Thoracic aorta (tissue), 2 donors: ENCODE measurements at regions not wholly inside any gene's neighbourhood (a gene's known extent, or its start where the extent isn't known, plus 50 kb on each side); places are given as distances from the start of the nearest gene placed in this dataset.
A peak's percentile ranks its signal among the peaks of the same experiment; 100 is the strongest.

ENCODE experiments used
- ATAC-seq: fragments of 150-250 bp; one replicate; pipeline ENCODE4 v1.8.0; 2017; ENCODE audit warnings: low read depth; ENCODE audit not compliant: insufficient number of reproducible peaks, low FRiP score
- DNase-seq: peaks from one replicate; pipeline ENCODE4 v3.0.0-alpha.2; 2020; ENCODE audit warnings: low spot score
- H3K27ac ChIP-seq, 2 donors: fragments of 200-600 bp; sonication (generic); 1 replicate in 1 of 2; 2 replicates in 1 of 2; pipeline ENCODE4 v1.5.1; 2016; ENCODE audit warnings: mild to moderate bottlenecking in 2 of 2, moderate library complexity in 2 of 2
- H3K27me3 ChIP-seq: fragments of 200-600 bp; sonication (generic); replicated peaks from 2 replicates; pipeline ENCODE4 v1.6.0; 2016; ENCODE audit warnings: mild to moderate bottlenecking; ENCODE audit not compliant: insufficient read depth
- H3K36me3 ChIP-seq: fragments of 200-600 bp; sonication (generic); one replicate; pipeline ENCODE4 v1.5.1; 2016
- H3K4me1 ChIP-seq, 2 donors: fragments of 200-600 bp; sonication (generic); 1 replicate in 1 of 2; 2 replicates in 1 of 2; pipeline versions ENCODE4 v1.5.1 to v1.6.0; 2016; ENCODE audit warnings: low read depth in 2 of 2, mild to moderate bottlenecking in 1 of 2; ENCODE audit not compliant: control insufficient read depth in 1 of 2
- H3K4me3 ChIP-seq: fragments of 200-600 bp; sonication (generic); 2 replicates; pipeline ENCODE4 v1.5.1; 2016; ENCODE audit warnings: mild to moderate bottlenecking
- H3K9me3 ChIP-seq: fragments of 200-600 bp; sonication (generic); 2 replicates; pipeline ENCODE4 v1.5.1; 2016
- TF ChIP-seq, protein P1 (sequence below): fragments of 200-600 bp; sonication (generic); IDR thresholded peaks from one replicate; pipeline ENCODE4 v1.5.1; 2019; ENCODE audit warnings: antibody characterized with exemption

DNA sequence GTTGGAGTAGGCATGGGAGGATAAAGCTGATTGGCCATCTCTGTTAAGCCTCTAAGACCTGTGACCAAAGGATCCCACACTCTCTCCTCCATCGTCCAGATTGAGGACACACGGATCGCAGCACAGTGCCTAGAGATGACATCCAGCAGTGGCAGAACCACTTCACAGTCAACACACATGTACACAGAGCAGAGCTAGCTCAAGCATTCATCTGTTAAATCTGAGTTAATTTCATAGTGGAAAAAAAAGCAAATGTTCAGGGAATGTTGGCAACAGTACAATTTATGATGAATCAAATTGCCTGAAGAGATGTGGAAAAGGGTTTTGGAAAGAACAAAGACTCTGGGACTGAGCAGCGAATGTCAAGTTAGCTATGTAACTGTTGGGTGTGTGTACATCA lies 108.1 kb upstream of the PLAAT1 start:
- DNase-seq (no peak), ATAC-seq (no peak)
- H3K36me3 ChIP-seq, result no peaks in the 10 kb centered on the region
- no peaks in the 10 kb centered on the region for H3K9me3 ChIP-seq
- no peaks in the 10 kb centered on the region for H3K4me1 ChIP-seq
- TF ChIP-seq, protein P1, sequence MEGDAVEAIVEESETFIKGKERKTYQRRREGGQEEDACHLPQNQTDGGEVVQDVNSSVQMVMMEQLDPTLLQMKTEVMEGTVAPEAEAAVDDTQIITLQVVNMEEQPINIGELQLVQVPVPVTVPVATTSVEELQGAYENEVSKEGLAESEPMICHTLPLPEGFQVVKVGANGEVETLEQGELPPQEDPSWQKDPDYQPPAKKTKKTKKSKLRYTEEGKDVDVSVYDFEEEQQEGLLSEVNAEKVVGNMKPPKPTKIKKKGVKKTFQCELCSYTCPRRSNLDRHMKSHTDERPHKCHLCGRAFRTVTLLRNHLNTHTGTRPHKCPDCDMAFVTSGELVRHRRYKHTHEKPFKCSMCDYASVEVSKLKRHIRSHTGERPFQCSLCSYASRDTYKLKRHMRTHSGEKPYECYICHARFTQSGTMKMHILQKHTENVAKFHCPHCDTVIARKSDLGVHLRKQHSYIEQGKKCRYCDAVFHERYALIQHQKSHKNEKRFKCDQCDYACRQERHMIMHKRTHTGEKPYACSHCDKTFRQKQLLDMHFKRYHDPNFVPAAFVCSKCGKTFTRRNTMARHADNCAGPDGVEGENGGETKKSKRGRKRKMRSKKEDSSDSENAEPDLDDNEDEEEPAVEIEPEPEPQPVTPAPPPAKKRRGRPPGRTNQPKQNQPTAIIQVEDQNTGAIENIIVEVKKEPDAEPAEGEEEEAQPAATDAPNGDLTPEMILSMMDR, result no peak
- no peak overlapping the region for H3K4me3 ChIP-seq
- no peaks in the 10 kb centered on the region for H3K27me3 ChIP-seq
- H3K27ac ChIP-seq, result no peak overlapping the region

DNA sequence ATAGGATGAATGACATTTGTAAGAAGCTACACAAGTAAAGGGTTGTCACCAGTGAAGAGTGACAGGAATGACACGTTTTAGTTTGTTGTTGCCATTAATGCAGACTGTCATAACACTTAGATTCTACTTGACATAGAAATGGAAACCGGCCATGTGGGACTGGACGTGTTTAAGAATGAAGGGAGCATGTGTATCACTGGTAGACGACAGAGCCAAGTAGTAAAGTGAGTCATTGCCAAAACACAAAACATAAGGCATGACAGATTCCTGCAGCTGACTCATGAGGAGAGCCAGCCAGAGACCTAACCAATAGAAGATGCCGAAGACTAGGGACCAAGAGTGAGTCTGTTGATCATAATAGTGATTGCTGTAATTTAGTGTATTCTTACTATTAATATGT lies 106.2 kb upstream of the PLAAT1 start:
- H3K27ac ChIP-seq, result no peak overlapping the region
- H3K4me1 ChIP-seq, result no peaks in the 10 kb centered on the region
- TF ChIP-seq, protein P1, result no peak
- no peaks in the 10 kb centered on the region for H3K9me3 ChIP-seq
- no peaks in the 10 kb centered on the region for H3K27me3 ChIP-seq
- H3K4me3 ChIP-seq, result no peak overlapping the region
- H3K36me3 ChIP-seq, result no peaks in the 10 kb centered on the region
- no peak for DNase-seq
- ATAC-seq, result peak; percentile 67

DNA sequence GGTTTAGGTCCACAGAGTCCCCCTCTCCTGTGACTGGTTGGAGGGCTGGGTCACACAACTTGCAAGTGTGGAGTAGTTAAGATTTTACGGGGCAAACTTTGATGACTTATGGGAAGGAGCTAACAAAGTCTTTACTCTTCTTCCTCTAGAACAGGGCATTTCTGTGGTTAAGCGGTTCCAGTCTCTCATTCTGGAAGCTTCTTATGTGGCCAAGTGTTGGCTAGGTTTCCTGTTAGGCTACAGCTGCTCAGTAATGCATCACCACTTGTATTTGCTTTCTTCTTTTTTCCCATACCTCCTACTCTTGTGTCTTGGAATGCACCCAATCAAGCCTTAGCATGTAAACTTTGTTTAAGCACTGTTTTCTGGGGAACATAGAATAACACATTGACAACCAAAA lies 100.6 kb upstream of the PLAAT1 start:
- no peak for ATAC-seq
- no peaks in the 10 kb centered on the region for H3K4me1 ChIP-seq
- no peak overlapping the region for H3K4me3 ChIP-seq
- H3K9me3 ChIP-seq, result no peaks in the 10 kb centered on the region
- TF ChIP-seq, protein P1, result no peak
- H3K27ac ChIP-seq, result no peak overlapping the region
- H3K27me3 ChIP-seq, result no peaks in the 10 kb centered on the region
- DNase-seq, result no peak
- H3K36me3 ChIP-seq, result no peaks in the 10 kb centered on the region

DNA sequence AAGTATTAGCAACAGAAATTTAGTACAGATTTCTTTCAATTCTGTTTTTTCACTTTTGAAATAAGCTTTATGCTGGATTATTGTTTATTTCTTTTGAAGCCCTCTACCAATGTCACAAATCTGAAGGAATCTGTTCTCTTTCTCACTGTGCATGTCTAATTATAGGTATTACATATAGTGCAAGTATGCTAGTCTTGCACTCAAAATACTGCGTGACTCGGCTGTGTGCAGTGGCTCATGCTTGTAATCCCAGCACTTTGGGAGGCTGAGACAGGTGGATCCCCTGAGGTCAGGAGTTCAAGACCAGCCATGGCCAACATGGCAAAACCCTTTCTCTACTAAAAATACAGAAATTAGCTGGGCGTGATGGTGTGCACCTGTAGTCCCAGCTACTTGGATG lies 95.8 kb upstream of the PLAAT1 start:
- ATAC-seq (no peak), DNase-seq (no peak)
- no peaks in the 10 kb centered on the region for H3K36me3 ChIP-seq
- TF ChIP-seq, protein P1, result no peak
- H3K27me3 ChIP-seq, result no peaks in the 10 kb centered on the region
- no peaks in the 10 kb centered on the region for H3K4me1 ChIP-seq
- H3K27ac ChIP-seq, result no peak overlapping the region
- no peak overlapping the region for H3K4me3 ChIP-seq
- H3K9me3 ChIP-seq, result no peaks in the 10 kb centered on the region

DNA sequence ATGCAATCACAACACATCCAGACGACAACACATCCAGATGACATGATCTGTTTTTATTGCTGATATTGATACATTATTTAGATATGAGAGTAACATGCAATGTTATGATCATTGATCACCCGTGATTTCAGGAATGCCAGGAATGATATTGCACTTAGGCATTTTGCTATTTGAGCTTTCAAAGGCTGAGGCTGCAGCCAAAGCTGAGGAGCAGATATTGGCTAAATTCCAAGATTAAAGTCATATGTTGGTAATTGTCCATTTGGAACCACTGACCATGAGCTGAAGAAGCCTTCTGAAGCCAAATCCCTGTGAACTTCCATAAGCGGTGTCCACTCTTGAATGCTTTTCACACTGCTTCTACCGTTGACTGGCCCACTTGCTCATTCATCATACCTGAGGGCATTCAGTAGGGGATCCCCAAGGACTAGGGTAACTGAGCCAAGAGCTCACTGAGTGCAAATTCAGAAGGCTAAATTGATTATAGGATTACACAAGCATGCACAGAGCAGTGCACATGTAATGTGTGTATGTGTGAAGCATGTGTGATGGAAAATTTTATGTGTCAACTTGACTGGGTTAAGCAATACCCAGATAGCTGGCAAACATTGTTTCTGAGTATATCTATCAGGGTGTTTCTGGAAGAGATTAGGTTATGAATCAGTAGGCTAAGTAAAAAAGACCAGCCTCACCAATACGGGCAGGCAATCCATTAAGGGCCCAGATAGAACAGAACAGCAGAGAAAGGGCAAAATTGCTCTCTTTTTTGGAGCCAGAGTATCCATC lies 92.1 kb upstream of the PLAAT1 start:
- ATAC-seq (no peak), DNase-seq (no peak)
- Histone ChIP-seq H3K9me3 (no peaks in the 10 kb centered on the region), H3K4me3 (no peak overlapping the region), H3K27ac (no peak overlapping the region), H3K27me3 (no peaks in the 10 kb centered on the region), H3K36me3 (no peaks in the 10 kb centered on the region), H3K4me1 (no peaks in the 10 kb centered on the region)
- TF ChIP-seq, protein P1, result no peak
